ENCODE measurements at regions not wholly inside any gene's neighbourhood (a gene's known extent, or its start where the extent isn't known, plus 50 kb on each side); places are given as distances from the start of the nearest gene placed in this dataset.

GRCh38 chr2:147711031-147711430 lies 133.8 kb upstream of the ACVR2A start:
- no peak overlapping the region for H3K4me2 ChIP-seq (ENCODE audit: low read length)
- no peak overlapping the region for H3K9ac ChIP-seq
- H3K9me3 ChIP-seq (ENCODE audit: control insufficient read depth, low read length): no peaks in the 10 kb centered on the region
- no peak overlapping the region for H2AFZ ChIP-seq
- no peaks in the 10 kb centered on the region for H3K36me3 ChIP-seq (ENCODE audit: control insufficient read depth, insufficient read depth, low read length)
- no peaks in the 10 kb centered on the region for H3K27me3 ChIP-seq (ENCODE audit: control insufficient read depth, insufficient read depth, low read length)
- H3K4me1 ChIP-seq: no peaks in the 10 kb centered on the region
- TF ChIP-seq CTCF (IDR thresholded peaks at IDR 0.05): no peak
- no peak overlapping the region for H3K27ac ChIP-seq
- no peak overlapping the region for H3K4me3 ChIP-seq (ENCODE audit: low read depth, low read length)
- H3K79me2 ChIP-seq: no peaks in the 10 kb centered on the region

- Histone ChIP-seq H3K4me1 (no peaks in the 10 kb centered on the region), H3K27me3 (ENCODE audit: control insufficient read depth, insufficient read depth, low read length) (no peaks in the 10 kb centered on the region), H3K9ac (no peak overlapping the region), H3K9me3 (ENCODE audit: control insufficient read depth, low read length) (no peaks in the 10 kb centered on the region), H3K4me3 (ENCODE audit: low read depth, low read length) (no peak overlapping the region), H2AFZ (no peak overlapping the region), H3K27ac (no peak overlapping the region), H3K36me3 (ENCODE audit: control insufficient read depth, insufficient read depth, low read length) (no peaks in the 10 kb centered on the region), H3K4me2 (ENCODE audit: low read length) (no peak overlapping the region), H3K79me2 (no peaks in the 10 kb centered on the region)
- no peak for TF ChIP-seq CTCF (IDR thresholded peaks at IDR 0.05)
Measured at GRCh38 chr2:147709655-147710054, 135.2 kb upstream of the ACVR2A start.

GRCh38 chr2:147703171-147703570 lies 141.7 kb upstream of the ACVR2A start:
- no peaks in the 10 kb centered on the region for H3K27me3 ChIP-seq (ENCODE audit: control insufficient read depth, insufficient read depth, low read length)
- no peaks in the 10 kb centered on the region for H3K79me2 ChIP-seq
- H3K9me3 ChIP-seq (ENCODE audit: control insufficient read depth, low read length): no peaks in the 10 kb centered on the region
- no peak overlapping the region for H3K4me3 ChIP-seq (ENCODE audit: low read depth, low read length)
- no peak overlapping the region for H2AFZ ChIP-seq
- no peak overlapping the region for H3K4me2 ChIP-seq (ENCODE audit: low read length)
- TF ChIP-seq CTCF (IDR thresholded peaks at IDR 0.05): no peak
- H3K9ac ChIP-seq: no peak overlapping the region
- H3K27ac ChIP-seq: no peak overlapping the region
- H3K36me3 ChIP-seq (ENCODE audit: control insufficient read depth, insufficient read depth, low read length): no peaks in the 10 kb centered on the region
- no peaks in the 10 kb centered on the region for H3K4me1 ChIP-seq

GRCh38 chr2:147698166-147698565 lies 146.7 kb upstream of the ACVR2A start:
- Histone ChIP-seq H3K4me2 (ENCODE audit: low read length) (no peak overlapping the region), H3K9ac (no peak overlapping the region), H3K4me1 (no peaks in the 10 kb centered on the region)

More at GRCh38 chr2:147698166-147698565, 146.7 kb upstream of the ACVR2A start:
- Histone ChIP-seq H3K4me3 (ENCODE audit: low read depth, low read length) (no peak overlapping the region), H3K27me3 (ENCODE audit: control insufficient read depth, insufficient read depth, low read length) (no peaks in the 10 kb centered on the region), H3K36me3 (ENCODE audit: control insufficient read depth, insufficient read depth, low read length) (no peaks in the 10 kb centered on the region), H3K9me3 (ENCODE audit: control insufficient read depth, low read length) (no peaks in the 10 kb centered on the region), H3K79me2 (no peaks in the 10 kb centered on the region), H2AFZ (no peak overlapping the region), H3K27ac (no peak overlapping the region)
- no peak for TF ChIP-seq CTCF (IDR thresholded peaks at IDR 0.05)

Data from parathyroid adenoma (tissue), 2 donors.